ENCODE measurements at regions not wholly inside any gene's neighbourhood (a gene's known extent, or its start where the extent isn't known, plus 50 kb on each side); places are given as distances from the start of the nearest gene placed in this dataset.
"Not testable (repeated sequence)": the region's sequence is repeated elsewhere in the genome, so short reads cannot be mapped to it uniquely, and the experiment has no call there.

DNA sequence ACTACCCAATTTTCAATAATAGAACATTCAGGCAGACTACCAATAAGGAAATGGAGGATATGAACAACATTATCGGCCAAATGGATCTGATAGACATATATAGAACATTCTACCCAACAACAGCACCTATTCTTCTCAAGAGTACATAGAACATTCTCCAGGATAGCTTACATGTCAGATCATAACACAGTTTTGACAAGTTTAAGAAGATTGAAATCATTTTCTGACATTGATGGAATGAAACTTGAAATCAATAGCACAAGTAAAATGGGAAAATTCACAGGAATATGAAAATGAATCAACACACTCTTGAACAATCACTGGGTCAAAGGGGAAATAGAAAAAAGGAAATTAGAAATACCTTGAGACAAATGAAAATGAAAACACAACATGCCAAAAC is 94.6 kb upstream of the MEGF10 start:
- H3K9ac ChIP-seq (ENCODE audit: control insufficient read depth, extremely low read depth, insufficient read depth, low read length) = no peak overlapping the region
- no peaks in the 10 kb centered on the region for H4K20me1 ChIP-seq (ENCODE audit: control insufficient read depth, extremely low read depth, insufficient read depth, low read length)
- H3K9me1 ChIP-seq (ENCODE audit: control insufficient read depth, extremely low read depth, insufficient read depth, low read length) = no peaks in the 10 kb centered on the region
- DNase-seq (ENCODE audit: low read depth, low spot score) (no peak), FAIRE-seq (no peak)
- TF ChIP-seq EZH2 (IDR thresholded peaks at IDR 0.05; ENCODE audit: low read length) = no peak
- TF ChIP-seq, protein P1, sequence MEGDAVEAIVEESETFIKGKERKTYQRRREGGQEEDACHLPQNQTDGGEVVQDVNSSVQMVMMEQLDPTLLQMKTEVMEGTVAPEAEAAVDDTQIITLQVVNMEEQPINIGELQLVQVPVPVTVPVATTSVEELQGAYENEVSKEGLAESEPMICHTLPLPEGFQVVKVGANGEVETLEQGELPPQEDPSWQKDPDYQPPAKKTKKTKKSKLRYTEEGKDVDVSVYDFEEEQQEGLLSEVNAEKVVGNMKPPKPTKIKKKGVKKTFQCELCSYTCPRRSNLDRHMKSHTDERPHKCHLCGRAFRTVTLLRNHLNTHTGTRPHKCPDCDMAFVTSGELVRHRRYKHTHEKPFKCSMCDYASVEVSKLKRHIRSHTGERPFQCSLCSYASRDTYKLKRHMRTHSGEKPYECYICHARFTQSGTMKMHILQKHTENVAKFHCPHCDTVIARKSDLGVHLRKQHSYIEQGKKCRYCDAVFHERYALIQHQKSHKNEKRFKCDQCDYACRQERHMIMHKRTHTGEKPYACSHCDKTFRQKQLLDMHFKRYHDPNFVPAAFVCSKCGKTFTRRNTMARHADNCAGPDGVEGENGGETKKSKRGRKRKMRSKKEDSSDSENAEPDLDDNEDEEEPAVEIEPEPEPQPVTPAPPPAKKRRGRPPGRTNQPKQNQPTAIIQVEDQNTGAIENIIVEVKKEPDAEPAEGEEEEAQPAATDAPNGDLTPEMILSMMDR (optimal IDR thresholded peaks at IDR 0.05 in 1 of 3, IDR thresholded peaks at IDR 0.05 in 1 of 3, conservative IDR thresholded peaks at IDR 0.05 in 1 of 3; ENCODE audit: extremely low read depth in 1 of 3, insufficient read depth in 2 of 3, low read length in 3 of 3) = no peak
- H3K27ac ChIP-seq (ENCODE audit: control insufficient read depth, insufficient read depth, low read length) = no peak overlapping the region
- H3K36me3 ChIP-seq (ENCODE audit: control insufficient read depth in 2 of 2, extremely low read depth in 1 of 2, insufficient read depth in 2 of 2, low read length in 2 of 2) = no peaks in the 10 kb centered on the region
- H3K4me1 ChIP-seq (ENCODE audit: control insufficient read depth, extremely low read depth, insufficient read depth, low read length) = no peaks in the 10 kb centered on the region
- H3K27me3 ChIP-seq (ENCODE audit: control insufficient read depth, extremely low read depth, insufficient read depth, low read length) = no peaks in the 10 kb centered on the region
- no peak overlapping the region for H3K4me2 ChIP-seq (ENCODE audit: control insufficient read depth, extremely low read depth, insufficient read depth, low read depth, low read length)
- dilution Hi-C loops (cut with MboI; ENCODE audit: extremely low pct_ligation_motif_present, low sequenced_read_pairs) = no loop called here
- H3K79me2 ChIP-seq (ENCODE audit: control insufficient read depth, insufficient read depth, low read length) = no peaks in the 10 kb centered on the region
- no peak overlapping the region for H3K4me3 ChIP-seq (ENCODE audit: control insufficient read depth in 2 of 3, extremely low read depth in 1 of 3, insufficient read depth in 2 of 3, low read depth in 1 of 3, low read length in 3 of 3)
- H3K9me3 ChIP-seq (ENCODE audit: control insufficient read depth, low read depth, low read length) = no peaks in the 10 kb centered on the region
- H2AFZ ChIP-seq (ENCODE audit: control insufficient read depth, low read length) = no peak overlapping the region

- H3K4me1 ChIP-seq (ENCODE audit: control insufficient read depth, extremely low read depth, insufficient read depth, low read length); H3K9me1 ChIP-seq (ENCODE audit: control insufficient read depth, extremely low read depth, insufficient read depth, low read length); H4K20me1 ChIP-seq (ENCODE audit: control insufficient read depth, extremely low read depth, insufficient read depth, low read length); H3K36me3 ChIP-seq (ENCODE audit: control insufficient read depth in 2 of 2, extremely low read depth in 1 of 2, insufficient read depth in 2 of 2, low read length in 2 of 2); H3K79me2 ChIP-seq (ENCODE audit: control insufficient read depth, insufficient read depth, low read length); DNase-seq (ENCODE audit: low read depth, low spot score); H3K9me3 ChIP-seq (ENCODE audit: control insufficient read depth, low read depth, low read length); FAIRE-seq; dilution Hi-C loops (cut with MboI; ENCODE audit: extremely low pct_ligation_motif_present, low sequenced_read_pairs); H3K4me3 ChIP-seq (ENCODE audit: control insufficient read depth in 2 of 3, extremely low read depth in 1 of 3, insufficient read depth in 2 of 3, low read depth in 1 of 3, low read length in 3 of 3); H2AFZ ChIP-seq (ENCODE audit: control insufficient read depth, low read length); H3K27ac ChIP-seq (ENCODE audit: control insufficient read depth, insufficient read depth, low read length); H3K27me3 ChIP-seq (ENCODE audit: control insufficient read depth, extremely low read depth, insufficient read depth, low read length); H3K9ac ChIP-seq (ENCODE audit: control insufficient read depth, extremely low read depth, insufficient read depth, low read length); H3K4me2 ChIP-seq (ENCODE audit: control insufficient read depth, extremely low read depth, insufficient read depth, low read depth, low read length): not testable (repeated sequence)
Measured at GRCh38 chr5:127197402-127198167, 93.0 kb upstream of the MEGF10 start.

GRCh38 chr5:127202738-127203137 is 87.9 kb upstream of the MEGF10 start:
- H3K9me1 ChIP-seq (ENCODE audit: control insufficient read depth, extremely low read depth, insufficient read depth, low read length); H3K27ac ChIP-seq (ENCODE audit: control insufficient read depth, insufficient read depth, low read length); H3K27me3 ChIP-seq (ENCODE audit: control insufficient read depth, extremely low read depth, insufficient read depth, low read length); H3K9ac ChIP-seq (ENCODE audit: control insufficient read depth, extremely low read depth, insufficient read depth, low read length); FAIRE-seq; H3K36me3 ChIP-seq (ENCODE audit: control insufficient read depth in 2 of 2, extremely low read depth in 1 of 2, insufficient read depth in 2 of 2, low read length in 2 of 2); H3K4me1 ChIP-seq (ENCODE audit: control insufficient read depth, extremely low read depth, insufficient read depth, low read length); H2AFZ ChIP-seq (ENCODE audit: control insufficient read depth, low read length); dilution Hi-C loops (cut with MboI; ENCODE audit: extremely low pct_ligation_motif_present, low sequenced_read_pairs); DNase-seq (ENCODE audit: low read depth, low spot score); H3K4me2 ChIP-seq (ENCODE audit: control insufficient read depth, extremely low read depth, insufficient read depth, low read depth, low read length); H3K4me3 ChIP-seq (ENCODE audit: control insufficient read depth in 2 of 3, extremely low read depth in 1 of 3, insufficient read depth in 2 of 3, low read depth in 1 of 3, low read length in 3 of 3); H3K9me3 ChIP-seq (ENCODE audit: control insufficient read depth, low read depth, low read length); H4K20me1 ChIP-seq (ENCODE audit: control insufficient read depth, extremely low read depth, insufficient read depth, low read length); H3K79me2 ChIP-seq (ENCODE audit: control insufficient read depth, insufficient read depth, low read length): not testable (repeated sequence)

Data from keratinocyte (primary cell).